Endothelial cell of umbilical vein (primary cell): ENCODE measurements at regions not wholly inside any gene's neighbourhood (a gene's known extent, or its start where the extent isn't known, plus 50 kb on each side); places are given as distances from the start of the nearest gene placed in this dataset.

Source experiments
- BruUV-seq: library from RNA; stranded (reverse); fragments of 400-500 nt; replicated peaks from 2 replicates; lab custom pipeline; 2021; lab: Mats Ljungman, UMichigan
- CTCF ChIA-PET: fragments of 300-600, 350-600 bp; sonication (Branson Sonifier 250); formaldehyde crosslinking; loops from one replicate; lab custom pipeline; 2021; ENCODE audit warnings: antibody characterized with exemption, inconsistent platforms; lab: Charles Lee
- POLR2A ChIA-PET: fragments of 300-600, 350-600 bp; sonication (Branson Sonifier 250); formaldehyde crosslinking; loops from one replicate; lab custom pipeline; 2021; ENCODE audit warnings: antibody characterized with exemption, inconsistent platforms; lab: Charles Lee
- DNase-seq: peaks from one replicate; pipeline ENCODE4 v3.0.0-alpha.2; 2011; ENCODE audit warnings: low read depth, low spot score
- FAIRE-seq: peaks from 2 replicates; lab custom pipeline; 2011; peaks lifted over from hg19 to GRCh38; lab: Jason Lieb, UNC
- H2AFZ ChIP-seq: 2 replicates; pipeline ENCODE4 v1.6.0; 2012; ENCODE audit warnings: low read depth, low read length, control low read depth, inconsistent platforms
- H3K27ac ChIP-seq: 2 replicates; pipeline ENCODE4 v1.5.1; 2011; ENCODE audit warnings: low read depth, mild to moderate bottlenecking, control low read depth, low read length, moderate library complexity; ENCODE audit not compliant: insufficient read depth
- H3K27me3 ChIP-seq, 2 experiments: 2 replicates each; pipeline versions ENCODE4 v1.6.0 to v1.6.1; 2011; ENCODE audit warnings: low read length in 2 of 2, mixed read lengths in 1 of 2; ENCODE audit not compliant: control insufficient read depth in 2 of 2, insufficient read depth in 2 of 2
- H3K36me3 ChIP-seq, 2 experiments: 2 replicates in 1 of 2; 3 replicates in 1 of 2; pipeline ENCODE4 v1.5.1; 2011; ENCODE audit warnings: low read length in 2 of 2, mild to moderate bottlenecking in 1 of 2, moderate library complexity in 1 of 2; ENCODE audit not compliant: control insufficient read depth in 2 of 2, insufficient read depth in 2 of 2; ENCODE audit errors: extremely low read depth in 1 of 2
- H3K4me1 ChIP-seq: 3 replicates; pipeline ENCODE4 v1.5.1; 2011; ENCODE audit warnings: mild to moderate bottlenecking, low read length; ENCODE audit not compliant: control insufficient read depth, insufficient read depth; ENCODE audit errors: extremely low read depth
- H3K4me2 ChIP-seq: 2 replicates; pipeline ENCODE4 v1.6.1; 2011; ENCODE audit warnings: low read length, control low read depth, mixed read lengths; ENCODE audit not compliant: insufficient read depth
- H3K4me3 ChIP-seq, 3 experiments: fragments of 200-600 bp in 1 of 3; sonication (generic), shearing (Covaris generic) in 1 of 3; replicated peaks in 1 of 3; 2 replicates each; pipeline ENCODE4 v1.5.1; 2011 to 2016; ENCODE audit warnings: control low read depth in 3 of 3, low read length in 3 of 3, mild to moderate bottlenecking in 2 of 3, inconsistent platforms in 1 of 3, low read depth in 1 of 3, moderate library complexity in 1 of 3; ENCODE audit not compliant: insufficient read depth in 1 of 3
- H3K79me2 ChIP-seq: 2 replicates; pipeline ENCODE4 v1.6.0; 2012; ENCODE audit warnings: low read length, inconsistent platforms; ENCODE audit not compliant: control insufficient read depth, insufficient read depth
- H3K9ac ChIP-seq: replicated peaks from 2 replicates; pipeline ENCODE3; 2011; ENCODE audit warnings: low read length, control low read depth; ENCODE audit not compliant: insufficient read depth; ENCODE audit errors: extremely low read depth
- H3K9me1 ChIP-seq: replicated peaks from 3 replicates; pipeline ENCODE4 v1.6.0; 2011; ENCODE audit warnings: mild to moderate bottlenecking, low read length; ENCODE audit not compliant: control insufficient read depth, insufficient read depth; ENCODE audit errors: extremely low read depth
- H3K9me3 ChIP-seq: replicated peaks from 2 replicates; pipeline ENCODE4 v1.5.1; 2012; ENCODE audit warnings: low read length, inconsistent platforms; ENCODE audit not compliant: control insufficient read depth, insufficient read depth
- H4K20me1 ChIP-seq: replicated peaks from 2 replicates; pipeline ENCODE3; 2011; ENCODE audit warnings: mild to moderate bottlenecking, low read length; ENCODE audit not compliant: control insufficient read depth, insufficient read depth; ENCODE audit errors: extremely low read depth
- EZH2 ChIP-seq: IDR thresholded peaks from 2 replicates; pipeline ENCODE4 v1.6.1; 2012; ENCODE audit warnings: borderline replicate concordance, low read depth, mild to moderate bottlenecking, moderate library complexity, low read length, inconsistent platforms; ENCODE audit not compliant: severe bottlenecking
- FOS ChIP-seq: IDR thresholded peaks from 2 replicates; pipeline ENCODE4 v1.6.1; 2011; ENCODE audit warnings: mild to moderate bottlenecking, low read length, moderate library complexity, borderline replicate concordance; ENCODE audit not compliant: insufficient read depth
- GATA2 ChIP-seq: IDR thresholded peaks from 2 replicates; pipeline ENCODE4 v1.7.0; 2011; ENCODE audit warnings: low read depth, mild to moderate bottlenecking, moderate library complexity, mixed read lengths, low read length; ENCODE audit not compliant: insufficient read length, insufficient read depth
- JUN ChIP-seq: IDR thresholded peaks from 2 replicates; pipeline ENCODE4 v1.6.1; 2011; ENCODE audit warnings: borderline replicate concordance, low read depth; ENCODE audit not compliant: insufficient read length, insufficient read depth
- MYC ChIP-seq: IDR thresholded peaks from one replicate; pipeline ENCODE4 v1.6.1; 2011; ENCODE audit warnings: mild to moderate bottlenecking, low read depth, low read length
- POLR2A ChIP-seq: IDR thresholded peaks from 2 replicates; pipeline ENCODE4 v1.6.1; 2012; ENCODE audit warnings: low read depth, mild to moderate bottlenecking, control low read depth, low read length
- POLR2AphosphoS5 ChIP-seq: IDR thresholded peaks from 2 replicates; pipeline ENCODE4 v1.6.1; 2012; ENCODE audit warnings: low read depth, mild to moderate bottlenecking, control low read depth, low read length, moderate library complexity; ENCODE audit not compliant: insufficient read depth
- dilution Hi-C: fragments of 300-500 bp; cut with MboI; formaldehyde crosslinking; loops from one replicate; pipeline ENCODE4 v1.15.0; 2019; ENCODE audit warnings: low sequenced_read_pairs; ENCODE audit not compliant: extremely low pct_ligation_motif_present
- intact Hi-C: fragments of 100-400 bp; cut with micrococcal nuclease; formaldehyde crosslinking; loops from one replicate; pipeline ENCODE4 v1.10.0; 2022
- TF ChIP-seq, protein P1 (sequence below): IDR thresholded peaks from 2 replicates; pipeline ENCODE4 v1.6.1; 2011; ENCODE audit not compliant: insufficient read depth, insufficient read length
- TF ChIP-seq, protein P2 (sequence below), 2 donors: IDR thresholded peaks; 1 replicate in 1 of 2; 2 replicates in 1 of 2; pipeline ENCODE4 v1.5.1; 2011; ENCODE audit warnings: low read length in 2 of 2, mild to moderate bottlenecking in 2 of 2, moderate library complexity in 2 of 2, control low read depth in 1 of 2, inconsistent platforms in 1 of 2, low read depth in 1 of 2; ENCODE audit not compliant: insufficient read depth in 1 of 2; ENCODE audit errors: extremely low read depth in 1 of 2

DNA sequence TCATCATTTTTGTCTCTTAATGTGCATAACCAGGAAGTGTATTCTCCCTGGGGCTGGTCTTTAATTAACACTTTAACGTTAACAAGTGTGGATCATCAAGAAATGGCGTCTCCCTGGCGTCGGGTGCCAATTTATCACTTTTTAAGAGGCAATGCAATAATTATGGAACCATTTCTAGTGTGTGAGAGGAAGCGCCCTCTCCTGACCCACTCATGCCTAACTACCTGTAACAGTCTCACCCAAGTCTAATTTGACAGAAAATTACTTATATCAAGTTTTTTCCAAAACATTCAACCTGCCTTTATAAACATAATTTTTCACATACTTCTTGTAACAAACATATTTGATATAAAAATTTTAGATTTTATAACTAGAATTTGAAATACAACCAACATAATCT lies 905.3 kb upstream of the MDGA2 start:
- Histone ChIP-seq H3K27ac (no peak overlapping the region), H3K9me3 (no peaks in the 10 kb centered on the region), H3K36me3 (no peaks in the 10 kb centered on the region), H3K9ac (no peak overlapping the region), H3K4me2 (no peak overlapping the region), H3K27me3 (no peaks in the 10 kb centered on the region), H4K20me1 (no peaks in the 10 kb centered on the region), H3K79me2 (no peaks in the 10 kb centered on the region), H3K9me1 (no peaks in the 10 kb centered on the region), H2AFZ (no peak overlapping the region), H3K4me3 (no peak overlapping the region), H3K4me1 (no peaks in the 10 kb centered on the region)
- CTCF ChIA-PET, result no interaction called here
- DNase-seq (no peak), FAIRE-seq (no peak)
- intact Hi-C loops (no loop called here), dilution Hi-C loops (no loop called here)
- POLR2A ChIA-PET, result no interaction called here
- no peak for TF ChIP-seq POLR2A
- no peak for TF ChIP-seq JUN
- no peak for TF ChIP-seq EZH2
- TF ChIP-seq POLR2AphosphoS5, result no peak
- no peak for TF ChIP-seq FOS
- TF ChIP-seq, protein P1, sequence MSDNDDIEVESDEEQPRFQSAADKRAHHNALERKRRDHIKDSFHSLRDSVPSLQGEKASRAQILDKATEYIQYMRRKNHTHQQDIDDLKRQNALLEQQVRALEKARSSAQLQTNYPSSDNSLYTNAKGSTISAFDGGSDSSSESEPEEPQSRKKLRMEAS, result no peak
- no peak for TF ChIP-seq MYC
- TF ChIP-seq, protein P2, sequence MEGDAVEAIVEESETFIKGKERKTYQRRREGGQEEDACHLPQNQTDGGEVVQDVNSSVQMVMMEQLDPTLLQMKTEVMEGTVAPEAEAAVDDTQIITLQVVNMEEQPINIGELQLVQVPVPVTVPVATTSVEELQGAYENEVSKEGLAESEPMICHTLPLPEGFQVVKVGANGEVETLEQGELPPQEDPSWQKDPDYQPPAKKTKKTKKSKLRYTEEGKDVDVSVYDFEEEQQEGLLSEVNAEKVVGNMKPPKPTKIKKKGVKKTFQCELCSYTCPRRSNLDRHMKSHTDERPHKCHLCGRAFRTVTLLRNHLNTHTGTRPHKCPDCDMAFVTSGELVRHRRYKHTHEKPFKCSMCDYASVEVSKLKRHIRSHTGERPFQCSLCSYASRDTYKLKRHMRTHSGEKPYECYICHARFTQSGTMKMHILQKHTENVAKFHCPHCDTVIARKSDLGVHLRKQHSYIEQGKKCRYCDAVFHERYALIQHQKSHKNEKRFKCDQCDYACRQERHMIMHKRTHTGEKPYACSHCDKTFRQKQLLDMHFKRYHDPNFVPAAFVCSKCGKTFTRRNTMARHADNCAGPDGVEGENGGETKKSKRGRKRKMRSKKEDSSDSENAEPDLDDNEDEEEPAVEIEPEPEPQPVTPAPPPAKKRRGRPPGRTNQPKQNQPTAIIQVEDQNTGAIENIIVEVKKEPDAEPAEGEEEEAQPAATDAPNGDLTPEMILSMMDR (IDR thresholded peaks at IDR 0.05; ENCODE audit: extremely low read depth in 1 of 2, insufficient read depth in 1 of 2, low read depth in 1 of 2, low read length in 2 of 2), result no peak
- no peak for TF ChIP-seq GATA2
- no TSS peak for BruUV-seq
